Gastroesophageal sphincter (tissue), 3 donors: ENCODE measurements at regions not wholly inside any gene's neighbourhood (a gene's known extent, or its start where the extent isn't known, plus 50 kb on each side); places are given as distances from the start of the nearest gene placed in this dataset.

Experiments used
- POLR2A ChIP-seq, 2 donors: fragments of 450-650 bp; IDR thresholded peaks; one replicate each; pipeline ENCODE4 v1.6.1; 2017; ENCODE audit warnings: antibody characterized with exemption in 2 of 2, mild to moderate bottlenecking in 2 of 2, moderate library complexity in 1 of 2
- POLR2AphosphoS5 ChIP-seq: sonication (generic); formaldehyde crosslinking; IDR thresholded peaks from one replicate; pipeline ENCODE4 v1.6.1; 2017; ENCODE audit warnings: antibody characterized with exemption
- TF ChIP-seq, protein P1 (sequence below), 4 experiments: fragments of 200-600 bp in 2 of 4; fragments of 450-650 bp in 2 of 4; sonication (generic) in 1 of 4; IDR thresholded peaks; one replicate each; pipeline ENCODE4 v1.5.1; 2017 to 2019; ENCODE audit warnings: antibody characterized with exemption in 4 of 4, mild to moderate bottlenecking in 2 of 4, moderate library complexity in 2 of 4

DNA sequence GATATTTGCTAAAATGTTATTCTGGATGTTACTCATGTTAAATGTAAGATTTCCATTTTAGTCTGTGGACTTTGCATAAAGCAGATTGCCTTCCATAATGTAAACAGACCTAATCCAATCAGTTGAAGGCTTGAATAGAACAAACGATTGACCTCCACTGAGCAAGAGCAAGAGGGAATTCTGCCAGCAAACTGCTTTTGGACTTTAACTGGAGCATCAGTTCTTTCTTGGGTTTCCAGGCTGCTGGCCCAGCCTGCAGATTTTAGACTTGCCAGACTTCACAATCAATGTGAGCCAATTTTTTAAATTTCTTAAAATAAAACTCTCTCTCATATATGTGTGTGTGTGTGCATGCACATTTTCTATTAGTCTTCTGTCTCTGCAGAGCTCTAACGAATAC, 1248.8 kb downstream of the ADGRL3 start:
- TF ChIP-seq, protein P1, sequence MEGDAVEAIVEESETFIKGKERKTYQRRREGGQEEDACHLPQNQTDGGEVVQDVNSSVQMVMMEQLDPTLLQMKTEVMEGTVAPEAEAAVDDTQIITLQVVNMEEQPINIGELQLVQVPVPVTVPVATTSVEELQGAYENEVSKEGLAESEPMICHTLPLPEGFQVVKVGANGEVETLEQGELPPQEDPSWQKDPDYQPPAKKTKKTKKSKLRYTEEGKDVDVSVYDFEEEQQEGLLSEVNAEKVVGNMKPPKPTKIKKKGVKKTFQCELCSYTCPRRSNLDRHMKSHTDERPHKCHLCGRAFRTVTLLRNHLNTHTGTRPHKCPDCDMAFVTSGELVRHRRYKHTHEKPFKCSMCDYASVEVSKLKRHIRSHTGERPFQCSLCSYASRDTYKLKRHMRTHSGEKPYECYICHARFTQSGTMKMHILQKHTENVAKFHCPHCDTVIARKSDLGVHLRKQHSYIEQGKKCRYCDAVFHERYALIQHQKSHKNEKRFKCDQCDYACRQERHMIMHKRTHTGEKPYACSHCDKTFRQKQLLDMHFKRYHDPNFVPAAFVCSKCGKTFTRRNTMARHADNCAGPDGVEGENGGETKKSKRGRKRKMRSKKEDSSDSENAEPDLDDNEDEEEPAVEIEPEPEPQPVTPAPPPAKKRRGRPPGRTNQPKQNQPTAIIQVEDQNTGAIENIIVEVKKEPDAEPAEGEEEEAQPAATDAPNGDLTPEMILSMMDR (IDR thresholded peaks at IDR 0.05) = no peak
- TF ChIP-seq POLR2AphosphoS5 (no peak), POLR2A (IDR thresholded peaks at IDR 0.05) (no peak)
